HCT116 (cell line): ENCODE measurements at regions not wholly inside any gene's neighbourhood (a gene's known extent, or its start where the extent isn't known, plus 50 kb on each side); places are given as distances from the start of the nearest gene placed in this dataset.
"Not testable (repeated sequence)": the region's sequence is repeated elsewhere in the genome, so short reads cannot be mapped to it uniquely, and the experiment has no call there.

Experiments
- ATAC-seq: fragments of 200-7000 bp; cut with Tn5 transposase; 2 replicates; pipeline ENCODE4 v1.9.1; 2020; ENCODE audit warnings: mild to moderate bottlenecking, moderate library complexity
- BruUV-seq: library from RNA; stranded (reverse); fragments of 400-500 nt; replicated peaks from 2 replicates; lab custom pipeline; 2021; lab: Mats Ljungman, UMichigan
- CTCF ChIA-PET: fragments of 300-600 bp; sonication (Branson Sonifier 250); formaldehyde crosslinking; loops from one replicate; lab custom pipeline; 2021; ENCODE audit warnings: antibody characterized with exemption; lab: Charles Lee
- POLR2A ChIA-PET: fragments of 300-600, 350-600 bp; sonication (Branson Sonifier 250); formaldehyde crosslinking; loops from one replicate; lab custom pipeline; 2021; ENCODE audit warnings: antibody characterized with exemption; lab: Charles Lee
- RAD21 ChIA-PET, 2 experiments: fragments of 300-600 bp; sonication (Branson Sonifier 250); formaldehyde crosslinking; loops; one replicate each; lab custom pipeline; 2023; ENCODE audit warnings: low total read pairs in 2 of 2; ENCODE audit not compliant: uncharacterized antibody in 2 of 2, unreplicated experiment in 2 of 2, low non-redundant PET in 1 of 2; lab: Charles Lee
- DNase-seq: peaks from one replicate; pipeline ENCODE4 v3.0.0-alpha.2; 2010; ENCODE audit warnings: low read depth, low spot score
- H2AFZ ChIP-seq: fragments of 200-600 bp; shearing (Covaris generic), sonication (generic); 2 replicates; pipeline ENCODE4 v1.6.1; 2017; ENCODE audit warnings: low read depth, mixed run types, mixed read lengths, antibody characterized with exemption, low read length; ENCODE audit not compliant: poor library complexity, severe bottlenecking
- H3K27ac ChIP-seq: 2 replicates; pipeline ENCODE4 v1.5.1; 2012; ENCODE audit warnings: low read depth, low read length
- H3K27me3 ChIP-seq: fragments of 200-600 bp; sonication (generic); 2 replicates; pipeline ENCODE4 v1.6.1; 2016; ENCODE audit warnings: mixed run types, low read length, mixed read lengths; ENCODE audit not compliant: insufficient read depth
- H3K36me3 ChIP-seq, 2 experiments: fragments of 200-500 bp in 1 of 2; fragments of 200-600 bp in 1 of 2; sonication (Bioruptor generic) in 1 of 2; sonication (generic) in 1 of 2; 2 replicates each; pipeline versions ENCODE4 v1.5.1 to v1.6.1; 2014 to 2016; ENCODE audit warnings: low read length in 2 of 2, inconsistent platforms in 1 of 2, mixed read lengths in 1 of 2, mixed run types in 1 of 2; ENCODE audit not compliant: insufficient read depth in 2 of 2, control insufficient read depth in 1 of 2
- H3K4me1 ChIP-seq, 2 experiments: fragments of 200-600 bp in 1 of 2; sonication (generic) in 1 of 2; 2 replicates each; pipeline versions ENCODE4 v1.5.1 to v1.6.1; 2012 to 2017; ENCODE audit warnings: low read length in 2 of 2, inconsistent platforms in 1 of 2, mild to moderate bottlenecking in 1 of 2, mixed read lengths in 1 of 2, mixed run types in 1 of 2, moderate library complexity in 1 of 2; ENCODE audit not compliant: insufficient read depth in 2 of 2, control insufficient read depth in 1 of 2
- H3K4me2 ChIP-seq: fragments of 200-600 bp; sonication (generic); 2 replicates; pipeline ENCODE4 v1.6.1; 2017; ENCODE audit warnings: mixed run types, low read length, mixed read lengths
- H3K4me3 ChIP-seq, 2 experiments: fragments of 200-600 bp in 1 of 2; sonication (generic) in 1 of 2; replicated peaks in 1 of 2; 2 replicates each; pipeline ENCODE4 v1.5.1; 2011 to 2016; ENCODE audit warnings: low read length in 2 of 2, control low read depth in 1 of 2, low read depth in 1 of 2, mild to moderate bottlenecking in 1 of 2, mixed read lengths in 1 of 2, mixed run types in 1 of 2
- H3K79me2 ChIP-seq: fragments of 200-600 bp; sonication (generic); 2 replicates; pipeline ENCODE4 v1.6.1; 2017; ENCODE audit warnings: mild to moderate bottlenecking, mixed run types, low read length, moderate library complexity, mixed read lengths; ENCODE audit not compliant: insufficient read depth
- H3K9ac ChIP-seq: fragments of 200-600 bp; sonication (generic); 2 replicates; pipeline ENCODE4 v1.6.1; 2016; ENCODE audit warnings: low read length, mixed read lengths
- H3K9me2 ChIP-seq: fragments of 200-600 bp; sonication (generic), shearing (Covaris generic); 2 replicates; pipeline ENCODE4 v1.6.1; 2017; ENCODE audit warnings: mixed run types, mild to moderate bottlenecking, moderate library complexity; ENCODE audit not compliant: insufficient read depth
- H3K9me3 ChIP-seq, 2 experiments: fragments of 200-500 bp in 1 of 2; fragments of 200-600 bp in 1 of 2; sonication (Bioruptor generic) in 1 of 2; sonication (generic) in 1 of 2; 2 replicates each; pipeline ENCODE4 v1.6.1; 2014 to 2017; ENCODE audit warnings: low read length in 2 of 2, mixed read lengths in 2 of 2, inconsistent platforms in 1 of 2, low read depth in 1 of 2, mild to moderate bottlenecking in 1 of 2, mixed run types in 1 of 2, moderate library complexity in 1 of 2; ENCODE audit not compliant: control insufficient read depth in 1 of 2, insufficient read depth in 1 of 2
- H4K20me1 ChIP-seq: fragments of 200-600 bp; sonication (generic), shearing (Covaris generic); 2 replicates; pipeline ENCODE4 v1.6.1; 2017; ENCODE audit warnings: mixed run types, mild to moderate bottlenecking, moderate library complexity; ENCODE audit not compliant: insufficient read depth
- CBX3 ChIP-seq: IDR thresholded peaks from 2 replicates; pipeline ENCODE4 v1.6.1; 2012; ENCODE audit warnings: low read depth
- CEBPB ChIP-seq: IDR thresholded peaks from 2 replicates; pipeline ENCODE4 v1.6.1; 2012; ENCODE audit warnings: low read depth
- FOSL1 ChIP-seq: IDR thresholded peaks from 2 replicates; pipeline ENCODE4 v1.6.1; 2012; ENCODE audit warnings: low read depth
- JUND ChIP-seq: IDR thresholded peaks from 2 replicates; pipeline ENCODE4 v1.6.1; 2012
- SP1 ChIP-seq: IDR thresholded peaks from 2 replicates; pipeline ENCODE4 v1.6.1; 2012; ENCODE audit warnings: low read depth
- YY1 ChIP-seq: IDR thresholded peaks from 2 replicates; pipeline ENCODE4 v1.6.1; 2011; ENCODE audit warnings: low read length, low read depth, moderate library complexity, mild to moderate bottlenecking; ENCODE audit not compliant: insufficient replicate concordance; ENCODE audit errors: extremely low read depth
- intact Hi-C: fragments of 100-400 bp; cut with micrococcal nuclease; formaldehyde crosslinking; loops from 2 replicates; pipeline ENCODE4 v1.10.0; 2022
- TF ChIP-seq, protein P1 (sequence below): IDR thresholded peaks from 2 replicates; pipeline ENCODE4 v1.6.1; 2012

DNA sequence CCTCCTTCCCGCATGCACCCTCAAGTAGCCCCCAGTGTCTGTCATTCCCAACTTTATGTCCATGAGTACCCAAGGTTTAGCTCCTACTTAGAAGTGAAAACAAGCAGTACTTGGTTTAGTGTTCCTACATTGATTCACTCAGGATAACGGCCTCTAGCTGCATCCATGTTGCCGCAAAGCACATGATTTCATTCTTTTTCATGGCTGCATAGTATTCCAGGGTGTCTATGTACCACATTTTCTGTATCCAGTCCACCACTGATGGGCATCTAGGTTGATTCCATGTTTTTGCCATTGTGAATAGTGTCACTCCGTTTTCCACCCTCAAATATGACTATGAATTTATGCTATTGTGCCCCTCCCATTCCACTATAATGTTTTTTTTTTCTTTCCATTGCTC, 130.5 kb upstream of the MXRA5 start:
- no peaks in the 10 kb centered on the region for H3K79me2 ChIP-seq
- no peaks in the 10 kb centered on the region for H3K9me3 ChIP-seq
- TF ChIP-seq CEBPB: no peak
- TF ChIP-seq YY1: no peak
- no peak overlapping the region for H3K4me3 ChIP-seq
- no peaks in the 10 kb centered on the region for H3K4me1 ChIP-seq
- no peak overlapping the region for H2AFZ ChIP-seq
- no peaks in the 10 kb centered on the region for H4K20me1 ChIP-seq
- H3K27me3 ChIP-seq: no peaks in the 10 kb centered on the region
- no peaks in the 10 kb centered on the region for H3K36me3 ChIP-seq
- ATAC-seq (no peak), DNase-seq (no peak)
- no peak overlapping the region for H3K27ac ChIP-seq
- ChIA-PET POLR2A (no interaction called here), RAD21 (no interaction called here), CTCF (no interaction called here)
- no peaks in the 10 kb centered on the region for H3K9me2 ChIP-seq
- no peak overlapping the region for H3K4me2 ChIP-seq
- no TSS peak for BruUV-seq
- H3K9ac ChIP-seq: no peak overlapping the region
- intact Hi-C loops: no loop called here

DNA sequence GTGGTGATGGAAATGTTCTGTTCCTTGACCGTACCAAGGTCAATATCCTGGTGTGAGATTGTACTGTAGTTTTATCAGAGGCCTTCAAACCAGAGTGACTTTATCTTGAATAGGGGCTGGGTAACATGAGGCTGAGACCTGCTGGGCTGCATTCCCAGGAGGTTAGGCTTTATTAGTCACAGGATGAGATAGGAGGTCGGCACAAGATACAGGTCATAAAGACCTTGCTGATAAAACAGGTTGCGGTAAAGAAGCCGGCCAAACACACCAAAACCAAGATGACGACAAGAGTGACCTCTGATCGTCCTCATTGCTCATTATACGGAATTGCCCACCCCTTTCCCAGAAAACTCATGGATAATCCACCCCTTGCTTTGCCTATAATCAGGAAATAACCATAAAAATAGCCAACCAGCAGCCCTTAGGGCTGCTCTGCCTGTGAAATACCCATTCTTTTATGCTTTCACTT, 123.8 kb upstream of the MXRA5 start:
- BruUV-seq, H2AFZ ChIP-seq, intact Hi-C loops, H3K27ac ChIP-seq, POLR2A ChIA-PET, H3K79me2 ChIP-seq, H3K9me3 ChIP-seq, H3K9me2 ChIP-seq, H4K20me1 ChIP-seq, RAD21 ChIA-PET, CTCF ChIA-PET, H3K36me3 ChIP-seq, H3K27me3 ChIP-seq, H3K9ac ChIP-seq: not testable (repeated sequence)
- TF ChIP-seq CBX3 (peak; percentile 54; the same call in 1 of the 2 replicates), FOSL1 (peak; percentile 52), JUND (peak; percentile 50; the same call in 1 of the 2 replicates), SP1 (peak; percentile 78)
- TF ChIP-seq, protein P1, sequence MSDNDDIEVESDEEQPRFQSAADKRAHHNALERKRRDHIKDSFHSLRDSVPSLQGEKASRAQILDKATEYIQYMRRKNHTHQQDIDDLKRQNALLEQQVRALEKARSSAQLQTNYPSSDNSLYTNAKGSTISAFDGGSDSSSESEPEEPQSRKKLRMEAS: peak; percentile 69
- Histone ChIP-seq H3K4me3 (0 out of 4 replicates have a peak overlapping the region, but pooled peaks of 1 of the 2 experiments have one; percentile 11), H3K4me2 (peak overlapping the region; percentile 55), H3K4me1 (peaks cover 0 to 22% of the 10 kb centered on the region in 2 experiments; a peak in 1 of 4 replicates)
- DNase-seq (peak; percentile 28), ATAC-seq (peak; percentile 76)
